ENCODE measurements at regions not wholly inside any gene's neighbourhood (a gene's known extent, or its start where the extent isn't known, plus 50 kb on each side); places are given as distances from the start of the nearest gene placed in this dataset.

DNA sequence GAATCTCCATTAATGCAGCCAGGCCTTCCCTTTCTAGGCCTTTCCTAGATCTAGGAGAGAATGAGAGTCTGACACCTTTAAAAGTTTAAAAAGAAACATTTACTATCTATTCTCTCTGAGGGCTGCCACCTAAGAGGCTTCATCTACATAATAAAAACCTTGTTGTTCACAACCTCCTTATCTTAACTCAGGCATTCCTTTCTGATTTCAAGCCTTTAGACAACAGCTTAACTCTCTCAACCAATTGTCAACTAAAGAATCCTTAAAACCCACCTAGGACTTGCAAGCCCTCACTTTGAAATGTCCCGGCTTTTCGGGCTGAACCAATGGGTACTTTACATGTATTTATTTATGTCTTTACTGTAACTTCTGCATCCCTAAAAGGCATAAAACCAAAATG, 64.3 kb upstream of the RET start:
- DNase-seq = no peak

DNA sequence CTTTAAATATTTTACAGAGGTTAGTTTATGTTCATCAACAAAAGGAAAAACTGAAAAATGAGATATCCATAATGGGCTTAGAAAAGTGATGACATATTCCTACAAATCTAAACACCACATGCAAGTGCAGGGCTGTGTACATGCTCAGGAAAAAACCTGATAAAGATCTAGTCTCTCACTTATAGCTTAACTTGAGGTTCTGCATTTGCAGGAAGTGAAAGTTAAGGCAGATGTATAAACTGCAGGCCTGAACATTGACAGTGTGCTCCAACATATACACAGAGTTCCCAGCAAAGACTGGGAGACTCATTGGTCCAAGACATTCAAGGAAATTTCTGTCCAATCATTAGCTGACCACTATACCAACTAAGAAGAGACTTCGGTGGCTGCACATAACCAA, 63.8 kb upstream of the RET start:
- no peak for DNase-seq

DNA sequence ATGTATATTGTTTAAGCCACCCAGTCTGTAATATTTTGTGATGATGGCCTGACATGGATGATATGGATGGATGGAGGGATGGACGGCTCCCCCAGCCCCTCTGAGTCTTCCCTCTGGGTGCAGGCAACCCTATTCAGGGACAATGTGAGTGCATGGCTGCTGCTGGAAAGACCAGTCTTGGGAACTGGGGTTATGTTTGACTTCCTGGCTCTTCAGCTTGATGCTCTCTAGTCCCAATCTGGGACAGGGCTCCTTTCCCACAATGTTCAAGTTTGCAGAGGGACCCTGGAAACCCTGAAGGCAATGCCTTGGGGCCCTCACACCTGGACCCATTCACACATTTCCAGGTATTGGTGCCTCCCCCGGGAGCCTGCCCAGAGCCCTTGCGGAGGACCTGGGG, 52.3 kb upstream of the RET start:
- DNase-seq = no peak

DNA sequence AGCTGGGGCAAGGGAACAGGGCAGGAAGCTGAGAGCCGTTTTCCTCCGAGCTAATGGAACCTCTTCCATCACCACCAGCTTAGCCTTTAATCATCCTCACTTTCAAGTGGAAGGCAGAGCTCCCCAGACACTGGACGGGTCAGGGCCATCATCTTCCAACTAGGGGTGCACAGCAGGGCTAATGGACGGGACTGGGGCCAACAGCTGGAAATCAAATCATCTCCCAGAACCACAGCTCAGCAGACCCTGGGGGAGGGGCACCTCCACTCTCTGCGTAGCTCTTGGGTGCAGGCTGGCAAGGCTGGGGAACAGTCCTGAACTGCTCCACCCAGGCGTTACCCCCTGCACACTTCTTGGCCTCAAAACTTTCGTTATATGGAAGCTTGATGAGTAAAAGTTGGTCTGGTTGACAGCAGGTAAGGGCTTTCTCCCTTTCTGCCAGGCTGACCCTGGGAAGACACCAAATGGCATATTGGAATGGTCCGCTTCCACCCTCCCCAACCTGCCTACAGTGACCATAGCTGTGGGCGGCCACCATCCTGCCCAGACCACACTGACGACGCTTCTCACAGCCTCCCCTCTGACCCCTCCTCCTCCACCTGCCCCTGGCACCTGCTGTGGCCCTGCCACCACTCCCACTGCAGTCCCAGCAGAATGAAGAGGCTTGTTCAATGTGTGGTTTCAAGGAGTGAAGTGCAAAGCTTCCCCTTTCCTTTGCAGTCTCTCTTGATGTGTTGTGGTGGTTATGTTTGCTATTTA, 51.7 kb upstream of the RET start:
- DNase-seq = no peak

GRCh38 chr10:43026039-43026973, 50.6 kb upstream of the RET start:
- no peak for DNase-seq
